ENCODE measurements at regions not wholly inside any gene's neighbourhood (a gene's known extent, or its start where the extent isn't known, plus 50 kb on each side); places are given as distances from the start of the nearest gene placed in this dataset.

DNA sequence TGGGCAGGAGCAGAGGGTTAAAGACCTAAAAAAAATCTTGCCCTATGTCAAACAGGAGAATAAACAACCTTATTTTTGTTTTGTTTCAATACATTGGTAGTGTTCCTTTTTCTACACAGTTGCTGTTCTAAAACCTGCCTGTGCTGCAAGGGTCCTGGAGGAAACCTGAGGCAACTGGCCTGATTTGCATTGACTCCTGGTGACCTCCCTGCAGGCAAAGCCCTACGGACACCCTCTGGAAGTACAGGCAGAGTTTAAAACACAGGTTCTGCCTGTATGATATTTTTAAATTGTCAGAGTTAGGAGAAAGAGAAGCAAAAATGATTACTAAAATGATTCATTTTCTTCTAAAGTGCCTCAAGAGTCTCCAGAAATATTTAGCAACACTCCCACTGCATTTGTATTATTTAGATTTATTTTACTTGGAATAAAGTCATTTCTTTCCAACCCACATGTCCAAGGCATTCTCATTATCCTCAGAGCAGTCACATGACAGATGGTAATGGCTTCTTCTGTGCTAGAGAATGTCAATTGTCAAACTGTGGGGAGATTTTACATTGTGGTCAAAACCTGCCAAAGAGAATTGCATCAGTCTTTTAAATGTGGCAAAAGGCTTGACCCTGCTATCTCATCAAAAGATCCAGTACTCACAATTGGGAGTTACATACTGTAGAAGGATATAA, 559.6 kb downstream of the CETN3 start:
- TF ChIP-seq, protein P1, sequence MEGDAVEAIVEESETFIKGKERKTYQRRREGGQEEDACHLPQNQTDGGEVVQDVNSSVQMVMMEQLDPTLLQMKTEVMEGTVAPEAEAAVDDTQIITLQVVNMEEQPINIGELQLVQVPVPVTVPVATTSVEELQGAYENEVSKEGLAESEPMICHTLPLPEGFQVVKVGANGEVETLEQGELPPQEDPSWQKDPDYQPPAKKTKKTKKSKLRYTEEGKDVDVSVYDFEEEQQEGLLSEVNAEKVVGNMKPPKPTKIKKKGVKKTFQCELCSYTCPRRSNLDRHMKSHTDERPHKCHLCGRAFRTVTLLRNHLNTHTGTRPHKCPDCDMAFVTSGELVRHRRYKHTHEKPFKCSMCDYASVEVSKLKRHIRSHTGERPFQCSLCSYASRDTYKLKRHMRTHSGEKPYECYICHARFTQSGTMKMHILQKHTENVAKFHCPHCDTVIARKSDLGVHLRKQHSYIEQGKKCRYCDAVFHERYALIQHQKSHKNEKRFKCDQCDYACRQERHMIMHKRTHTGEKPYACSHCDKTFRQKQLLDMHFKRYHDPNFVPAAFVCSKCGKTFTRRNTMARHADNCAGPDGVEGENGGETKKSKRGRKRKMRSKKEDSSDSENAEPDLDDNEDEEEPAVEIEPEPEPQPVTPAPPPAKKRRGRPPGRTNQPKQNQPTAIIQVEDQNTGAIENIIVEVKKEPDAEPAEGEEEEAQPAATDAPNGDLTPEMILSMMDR (IDR thresholded peaks at IDR 0.05 in 8 of 11, conservative IDR thresholded peaks at IDR 0.05 in 3 of 11) = no peak
- TF ChIP-seq POLR2A (IDR thresholded peaks at IDR 0.05) (no peak), POLR2AphosphoS5 (IDR thresholded peaks at IDR 0.05) (no peak)

Measured in spleen (tissue), 7 donors.